SK-N-SH treated with all-trans-retinoic acid at 6 μM for 48 hours (cell line): ENCODE measurements at regions not wholly inside any gene's neighbourhood (a gene's known extent, or its start where the extent isn't known, plus 50 kb on each side); places are given as distances from the start of the nearest gene placed in this dataset.

Source experiments
- ATAC-seq: fragments of 200-7000 bp; cut with Tn5 transposase; 3 replicates; pipeline ENCODE4 v1.9.1; 2020; ENCODE audit warnings: mild to moderate bottlenecking, moderate library complexity
- ARNTL ChIP-seq: fragments of 450-650 bp; formaldehyde crosslinking; IDR thresholded peaks from 2 replicates; pipeline ENCODE4 v1.5.0; 2020; ENCODE audit warnings: low read depth, mild to moderate bottlenecking, moderate library complexity, borderline replicate concordance
- BACH2 ChIP-seq: fragments of 250-450 bp; sonication (Bioruptor Pico); IDR thresholded peaks from 2 replicates; pipeline ENCODE4 v1.9.0; 2021; ENCODE audit warnings: mild to moderate bottlenecking, borderline replicate concordance
- ESRRG ChIP-seq: fragments of 250-450 bp; sonication (Bioruptor Pico); IDR thresholded peaks from 2 replicates; pipeline ENCODE4 v1.6.1; 2021; ENCODE audit warnings: mild to moderate bottlenecking
- OSR1 ChIP-seq: fragments of 250-450 bp; sonication (Bioruptor Pico); IDR thresholded peaks from 2 replicates; pipeline ENCODE4 v1.8.0; 2022; ENCODE audit warnings: moderate library complexity, mild to moderate bottlenecking, inconsistent platforms
- PPARA ChIP-seq: fragments of 250-450 bp; sonication (Bioruptor Pico); IDR thresholded peaks from 2 replicates; pipeline ENCODE4 v1.5.0; 2020; ENCODE audit warnings: mild to moderate bottlenecking, borderline replicate concordance
- TCF4 ChIP-seq: fragments of 250-450 bp; sonication (Bioruptor Pico); IDR thresholded peaks from 2 replicates; pipeline ENCODE4 v1.8.0; 2021; ENCODE audit warnings: mild to moderate bottlenecking, moderate library complexity, borderline replicate concordance
- ZC3H10 ChIP-seq: fragments of 250-450 bp; sonication (Bioruptor Pico); IDR thresholded peaks from 2 replicates; pipeline ENCODE4 v1.5.1; 2021; ENCODE audit warnings: mild to moderate bottlenecking, moderate library complexity
- ZFP3 ChIP-seq: fragments of 250-450 bp; sonication (Bioruptor Pico); IDR thresholded peaks from 2 replicates; pipeline ENCODE4 v1.5.0; 2020; ENCODE audit warnings: mild to moderate bottlenecking, moderate library complexity
- ZFP30 ChIP-seq: fragments of 450-650 bp; formaldehyde crosslinking; IDR thresholded peaks from 2 replicates; pipeline ENCODE4 v1.5.0; 2022; ENCODE audit warnings: mild to moderate bottlenecking, moderate library complexity
- ZNF565 ChIP-seq: fragments of 450-650 bp; formaldehyde crosslinking; conservative IDR thresholded peaks from 2 replicates; pipeline ENCODE4 v1.5.0; 2020; ENCODE audit warnings: low read depth, mild to moderate bottlenecking, moderate library complexity
- ZNF70 ChIP-seq: fragments of 450-650 bp; formaldehyde crosslinking; IDR thresholded peaks from 2 replicates; pipeline ENCODE4 v1.5.0; 2020; ENCODE audit warnings: mild to moderate bottlenecking, moderate library complexity
- ZNF8 ChIP-seq: fragments of 450-650 bp; formaldehyde crosslinking; IDR thresholded peaks from 2 replicates; pipeline ENCODE4 v1.5.0; 2020; ENCODE audit warnings: mild to moderate bottlenecking, moderate library complexity
- TF ChIP-seq, protein P1 (sequence below): fragments of 250-450 bp; sonication (Bioruptor Pico); IDR thresholded peaks from 2 replicates; pipeline ENCODE4 v1.5.0; 2020; ENCODE audit warnings: mild to moderate bottlenecking, moderate library complexity
- TF ChIP-seq, protein P2 (sequence below): fragments of 250-450 bp; sonication (Bioruptor Pico); IDR thresholded peaks from 2 replicates; pipeline ENCODE4 v1.8.0; 2020; ENCODE audit warnings: mild to moderate bottlenecking, moderate library complexity, borderline replicate concordance
- TF ChIP-seq, protein P3 (sequence below): fragments of 250-450 bp; sonication (Bioruptor Pico); IDR thresholded peaks from 2 replicates; pipeline ENCODE4 v1.5.1; 2020; ENCODE audit warnings: low read depth, mild to moderate bottlenecking, moderate library complexity
- TF ChIP-seq, protein P4 (sequence below): fragments of 250-450 bp; sonication (Bioruptor Pico); IDR thresholded peaks from 2 replicates; pipeline ENCODE4 v1.8.0; 2021; ENCODE audit warnings: low read depth, mild to moderate bottlenecking, moderate library complexity, borderline replicate concordance

DNA sequence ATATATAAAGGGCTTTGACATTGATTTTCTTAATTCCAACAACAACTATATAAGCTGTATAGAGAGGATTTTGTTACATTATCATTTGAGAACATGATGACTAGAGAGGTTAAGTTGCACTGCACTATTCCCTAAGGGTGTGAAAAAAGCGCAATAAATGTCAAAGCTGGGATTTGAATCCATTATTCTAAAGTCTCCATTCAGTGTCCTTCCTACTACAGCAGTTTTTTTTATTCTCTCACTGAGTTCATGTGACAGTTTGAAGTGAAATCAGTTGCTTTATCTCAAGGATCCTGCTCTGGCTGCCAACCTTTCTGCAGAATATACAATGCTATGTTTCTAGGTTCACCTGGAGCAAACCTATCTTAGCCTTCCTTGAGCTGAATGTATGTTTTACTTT lies 177.5 kb downstream of the ANKRD50 start (continued):
- TF ChIP-seq, protein P1, sequence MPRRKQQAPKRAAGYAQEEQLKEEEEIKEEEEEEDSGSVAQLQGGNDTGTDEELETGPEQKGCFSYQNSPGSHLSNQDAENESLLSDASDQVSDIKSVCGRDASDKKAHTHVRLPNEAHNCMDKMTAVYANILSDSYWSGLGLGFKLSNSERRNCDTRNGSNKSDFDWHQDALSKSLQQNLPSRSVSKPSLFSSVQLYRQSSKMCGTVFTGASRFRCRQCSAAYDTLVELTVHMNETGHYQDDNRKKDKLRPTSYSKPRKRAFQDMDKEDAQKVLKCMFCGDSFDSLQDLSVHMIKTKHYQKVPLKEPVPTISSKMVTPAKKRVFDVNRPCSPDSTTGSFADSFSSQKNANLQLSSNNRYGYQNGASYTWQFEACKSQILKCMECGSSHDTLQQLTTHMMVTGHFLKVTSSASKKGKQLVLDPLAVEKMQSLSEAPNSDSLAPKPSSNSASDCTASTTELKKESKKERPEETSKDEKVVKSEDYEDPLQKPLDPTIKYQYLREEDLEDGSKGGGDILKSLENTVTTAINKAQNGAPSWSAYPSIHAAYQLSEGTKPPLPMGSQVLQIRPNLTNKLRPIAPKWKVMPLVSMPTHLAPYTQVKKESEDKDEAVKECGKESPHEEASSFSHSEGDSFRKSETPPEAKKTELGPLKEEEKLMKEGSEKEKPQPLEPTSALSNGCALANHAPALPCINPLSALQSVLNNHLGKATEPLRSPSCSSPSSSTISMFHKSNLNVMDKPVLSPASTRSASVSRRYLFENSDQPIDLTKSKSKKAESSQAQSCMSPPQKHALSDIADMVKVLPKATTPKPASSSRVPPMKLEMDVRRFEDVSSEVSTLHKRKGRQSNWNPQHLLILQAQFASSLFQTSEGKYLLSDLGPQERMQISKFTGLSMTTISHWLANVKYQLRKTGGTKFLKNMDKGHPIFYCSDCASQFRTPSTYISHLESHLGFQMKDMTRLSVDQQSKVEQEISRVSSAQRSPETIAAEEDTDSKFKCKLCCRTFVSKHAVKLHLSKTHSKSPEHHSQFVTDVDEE = no peak
- TF ChIP-seq, protein P2, sequence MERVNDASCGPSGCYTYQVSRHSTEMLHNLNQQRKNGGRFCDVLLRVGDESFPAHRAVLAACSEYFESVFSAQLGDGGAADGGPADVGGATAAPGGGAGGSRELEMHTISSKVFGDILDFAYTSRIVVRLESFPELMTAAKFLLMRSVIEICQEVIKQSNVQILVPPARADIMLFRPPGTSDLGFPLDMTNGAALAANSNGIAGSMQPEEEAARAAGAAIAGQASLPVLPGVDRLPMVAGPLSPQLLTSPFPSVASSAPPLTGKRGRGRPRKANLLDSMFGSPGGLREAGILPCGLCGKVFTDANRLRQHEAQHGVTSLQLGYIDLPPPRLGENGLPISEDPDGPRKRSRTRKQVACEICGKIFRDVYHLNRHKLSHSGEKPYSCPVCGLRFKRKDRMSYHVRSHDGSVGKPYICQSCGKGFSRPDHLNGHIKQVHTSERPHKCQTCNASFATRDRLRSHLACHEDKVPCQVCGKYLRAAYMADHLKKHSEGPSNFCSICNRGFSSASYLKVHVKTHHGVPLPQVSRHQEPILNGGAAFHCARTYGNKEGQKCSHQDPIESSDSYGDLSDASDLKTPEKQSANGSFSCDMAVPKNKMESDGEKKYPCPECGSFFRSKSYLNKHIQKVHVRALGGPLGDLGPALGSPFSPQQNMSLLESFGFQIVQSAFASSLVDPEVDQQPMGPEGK (CRISPR knock-in tag) = no peak
- TF ChIP-seq ZNF8 (CRISPR knock-in tag) = no peak
- no peak for TF ChIP-seq PPARA

DNA sequence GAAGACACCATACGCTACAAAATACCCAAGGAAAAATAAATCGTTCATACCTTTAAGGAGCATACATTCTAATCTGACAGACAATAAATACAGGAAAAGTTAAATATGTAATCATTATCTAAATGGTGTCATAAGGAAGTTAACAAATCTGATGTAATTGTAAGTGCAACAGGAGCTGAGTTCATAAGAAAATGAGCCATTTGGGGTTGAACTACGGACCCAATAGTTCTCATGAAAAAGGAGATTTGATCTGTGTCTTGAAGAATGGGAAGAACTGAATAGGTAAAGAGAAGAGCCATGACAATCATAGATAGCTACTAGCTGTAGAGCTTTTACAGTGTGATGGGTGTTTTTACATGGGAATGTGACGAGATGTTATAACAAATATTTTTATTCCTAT lies 175.6 kb downstream of the ANKRD50 start:
- TF ChIP-seq, protein P1 = no peak
- TF ChIP-seq ZC3H10 (no peak), ZNF565 (CRISPR knock-in tag) (no peak), TCF4 (CRISPR knock-in tag) (no peak), BACH2 (CRISPR knock-in tag) (no peak), ZNF70 (CRISPR knock-in tag) (no peak), OSR1 (CRISPR knock-in tag) (no peak)
- TF ChIP-seq, protein P3, sequence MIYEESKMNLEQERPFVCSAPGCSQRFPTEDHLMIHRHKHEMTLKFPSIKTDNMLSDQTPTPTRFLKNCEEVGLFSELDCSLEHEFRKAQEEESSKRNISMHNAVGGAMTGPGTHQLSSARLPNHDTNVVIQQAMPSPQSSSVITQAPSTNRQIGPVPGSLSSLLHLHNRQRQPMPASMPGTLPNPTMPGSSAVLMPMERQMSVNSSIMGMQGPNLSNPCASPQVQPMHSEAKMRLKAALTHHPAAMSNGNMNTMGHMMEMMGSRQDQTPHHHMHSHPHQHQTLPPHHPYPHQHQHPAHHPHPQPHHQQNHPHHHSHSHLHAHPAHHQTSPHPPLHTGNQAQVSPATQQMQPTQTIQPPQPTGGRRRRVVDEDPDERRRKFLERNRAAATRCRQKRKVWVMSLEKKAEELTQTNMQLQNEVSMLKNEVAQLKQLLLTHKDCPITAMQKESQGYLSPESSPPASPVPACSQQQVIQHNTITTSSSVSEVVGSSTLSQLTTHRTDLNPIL (CRISPR knock-in tag) = no peak
- ATAC-seq = no peak

DNA sequence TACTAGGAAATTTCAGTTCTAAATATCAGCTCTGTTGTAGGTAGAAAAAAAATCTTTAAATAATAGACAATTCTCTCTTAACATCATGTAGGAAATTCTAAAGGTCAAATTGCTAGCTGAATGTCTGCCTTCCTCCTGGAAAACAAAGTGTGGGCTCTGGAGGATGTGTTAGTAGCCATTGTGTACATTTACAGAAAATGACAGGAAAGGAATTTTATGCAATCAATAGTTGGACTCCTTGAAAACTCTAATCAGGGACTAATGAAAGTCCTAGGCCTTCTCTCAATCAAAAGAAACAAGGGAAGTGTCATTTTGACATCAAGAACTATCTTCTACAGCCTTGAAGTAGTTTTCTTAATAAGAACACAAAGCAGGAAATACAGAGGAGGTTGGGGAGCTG lies 174.6 kb downstream of the ANKRD50 start:
- TF ChIP-seq, protein P4, sequence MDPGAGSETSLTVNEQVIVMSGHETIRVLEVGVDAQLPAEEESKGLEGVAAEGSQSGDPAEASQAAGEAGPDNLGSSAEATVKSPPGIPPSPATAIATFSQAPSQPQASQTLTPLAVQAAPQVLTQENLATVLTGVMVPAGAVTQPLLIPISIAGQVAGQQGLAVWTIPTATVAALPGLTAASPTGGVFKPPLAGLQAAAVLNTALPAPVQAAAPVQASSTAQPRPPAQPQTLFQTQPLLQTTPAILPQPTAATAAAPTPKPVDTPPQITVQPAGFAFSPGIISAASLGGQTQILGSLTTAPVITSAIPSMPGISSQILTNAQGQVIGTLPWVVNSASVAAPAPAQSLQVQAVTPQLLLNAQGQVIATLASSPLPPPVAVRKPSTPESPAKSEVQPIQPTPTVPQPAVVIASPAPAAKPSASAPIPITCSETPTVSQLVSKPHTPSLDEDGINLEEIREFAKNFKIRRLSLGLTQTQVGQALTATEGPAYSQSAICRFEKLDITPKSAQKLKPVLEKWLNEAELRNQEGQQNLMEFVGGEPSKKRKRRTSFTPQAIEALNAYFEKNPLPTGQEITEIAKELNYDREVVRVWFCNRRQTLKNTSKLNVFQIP (CRISPR knock-in tag) = no peak
- TF ChIP-seq, protein P2 (CRISPR knock-in tag) = no peak
- TF ChIP-seq ZNF565 (CRISPR knock-in tag) (no peak), ZC3H10 (no peak)
- no peak for ATAC-seq

DNA sequence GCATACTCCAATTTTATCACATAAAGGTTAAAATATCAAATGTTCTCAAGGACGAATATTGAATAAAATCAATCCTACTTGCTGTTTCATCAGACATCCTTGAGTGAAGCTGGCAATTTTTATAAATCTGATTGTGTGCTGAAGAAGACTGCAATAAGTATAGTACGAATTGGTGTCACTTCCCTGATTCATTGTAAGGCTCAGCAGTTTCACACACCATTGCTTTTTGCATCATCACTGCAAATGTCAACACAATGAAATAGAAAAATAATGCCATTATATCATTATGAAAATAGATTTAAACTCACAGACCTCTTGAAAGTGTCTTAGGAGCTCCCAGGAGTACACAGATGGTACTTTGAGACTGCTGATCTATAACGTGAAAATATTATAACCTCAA lies 172.5 kb downstream of the ANKRD50 start:
- ATAC-seq = no peak
- no peak for TF ChIP-seq ZFP3 (CRISPR knock-in tag)
- TF ChIP-seq ZFP30 = no peak
- TF ChIP-seq ESRRG (CRISPR knock-in tag) = no peak
- TF ChIP-seq ZNF70 (CRISPR knock-in tag) = no peak
- no peak for TF ChIP-seq ZNF8 (CRISPR knock-in tag)
- no peak for TF ChIP-seq TCF4 (CRISPR knock-in tag)
- TF ChIP-seq ARNTL (CRISPR knock-in tag) = no peak
- TF ChIP-seq ZNF565 (CRISPR knock-in tag) = no peak
